Dendritic cell treated with granulocyte-macrophage colony-stimulating factor and Interleukin-4, amounts not matched to agents 40 ng/mL and 50 ng/mL, for 4 days (primary cell): ENCODE measurements at regions not wholly inside any gene's neighbourhood (a gene's known extent, or its start where the extent isn't known, plus 50 kb on each side); places are given as distances from the start of the nearest gene placed in this dataset.

ENCODE experiments used
- H3K27ac Mint-ChIP-seq: one replicate; pipeline ENCODE4 v1.8.0; 2022; ENCODE audit warnings: mild to moderate bottlenecking, mixed read lengths
- H3K27me3 Mint-ChIP-seq: one replicate; pipeline ENCODE4 v1.8.0; 2022; ENCODE audit warnings: mild to moderate bottlenecking, mixed read lengths
- H3K36me3 Mint-ChIP-seq: one replicate; pipeline ENCODE4 v1.8.0; 2022; ENCODE audit warnings: low read depth, mixed read lengths
- H3K4me1 Mint-ChIP-seq: one replicate; pipeline ENCODE4 v1.8.0; 2022; ENCODE audit warnings: low read depth, mixed read lengths
- H3K4me3 Mint-ChIP-seq: one replicate; pipeline ENCODE4 v1.8.0; 2022; ENCODE audit warnings: mild to moderate bottlenecking, moderate library complexity, mixed read lengths
- H3K9me3 Mint-ChIP-seq: one replicate; pipeline ENCODE4 v1.8.0; 2022; ENCODE audit warnings: mixed read lengths
- intact Hi-C: fragments of 100-400 bp; cut with micrococcal nuclease; formaldehyde crosslinking; loops from one replicate; pipeline ENCODE4 v1.15.0; 2022

GRCh38 chr4:141919649-141920048, 283.3 kb downstream of the IL15 start:
- no peak overlapping the region for H3K27ac Mint-ChIP-seq
- H3K4me3 Mint-ChIP-seq: no peak overlapping the region
- no peaks in the 10 kb centered on the region for H3K36me3 Mint-ChIP-seq
- H3K4me1 Mint-ChIP-seq: no peaks in the 10 kb centered on the region
- H3K9me3 Mint-ChIP-seq: no peaks in the 10 kb centered on the region
- H3K27me3 Mint-ChIP-seq: no peaks in the 10 kb centered on the region
- intact Hi-C loops: no loop called here

GRCh38 chr4:141921293-141921692, 284.9 kb downstream of the IL15 start:
- Mint-ChIP-seq H3K36me3 (no peaks in the 10 kb centered on the region), H3K9me3 (no peaks in the 10 kb centered on the region), H3K4me1 (no peaks in the 10 kb centered on the region), H3K27ac (no peak overlapping the region), H3K4me3 (no peak overlapping the region), H3K27me3 (no peaks in the 10 kb centered on the region)
- intact Hi-C loops: no loop called here

- intact Hi-C loops: no loop called here
- H3K27ac Mint-ChIP-seq: no peak overlapping the region
- no peaks in the 10 kb centered on the region for H3K9me3 Mint-ChIP-seq
- H3K4me3 Mint-ChIP-seq: no peak overlapping the region
- no peaks in the 10 kb centered on the region for H3K36me3 Mint-ChIP-seq
- no peaks in the 10 kb centered on the region for H3K27me3 Mint-ChIP-seq
- H3K4me1 Mint-ChIP-seq: no peaks in the 10 kb centered on the region
These were observed 285.9 kb downstream of the IL15 start for GRCh38 chr4:141922236-141922635.

- no peaks in the 10 kb centered on the region for H3K27me3 Mint-ChIP-seq
- no peaks in the 10 kb centered on the region for H3K36me3 Mint-ChIP-seq
- intact Hi-C loops: no loop called here
These were observed 290.0 kb downstream of the IL15 start for GRCh38 chr4:141926406-141926805.

GRCh38 chr4:141932490-141932889, 296.1 kb downstream of the IL15 start:
- no peak overlapping the region for H3K27ac Mint-ChIP-seq
- peaks cover 10% of the 10 kb centered on the region for H3K9me3 Mint-ChIP-seq
- H3K4me1 Mint-ChIP-seq: no peaks in the 10 kb centered on the region
- no peaks in the 10 kb centered on the region for H3K36me3 Mint-ChIP-seq
- H3K4me3 Mint-ChIP-seq: no peak overlapping the region
- H3K27me3 Mint-ChIP-seq: no peaks in the 10 kb centered on the region
- intact Hi-C loops: no loop called here

More at GRCh38 chr4:141926406-141926805, 290.0 kb downstream of the IL15 start:
- H3K4me1 Mint-ChIP-seq: no peaks in the 10 kb centered on the region
- H3K9me3 Mint-ChIP-seq: no peaks in the 10 kb centered on the region
- H3K27ac Mint-ChIP-seq: no peak overlapping the region
- H3K4me3 Mint-ChIP-seq: no peak overlapping the region

- Mint-ChIP-seq H3K4me1 (no peaks in the 10 kb centered on the region), H3K27ac (no peak overlapping the region), H3K4me3 (no peak overlapping the region), H3K27me3 (no peaks in the 10 kb centered on the region), H3K36me3 (no peaks in the 10 kb centered on the region), H3K9me3 (peaks cover 23% of the 10 kb centered on the region)
- intact Hi-C loops: no loop called here
These were observed 297.6 kb downstream of the IL15 start for GRCh38 chr4:141933978-141934377.

- H3K4me1 Mint-ChIP-seq: no peaks in the 10 kb centered on the region
- H3K27me3 Mint-ChIP-seq: no peaks in the 10 kb centered on the region
- no peak overlapping the region for H3K4me3 Mint-ChIP-seq
- H3K27ac Mint-ChIP-seq: no peak overlapping the region
- intact Hi-C loops: no loop called here
- peaks cover 21% of the 10 kb centered on the region for H3K9me3 Mint-ChIP-seq
- H3K36me3 Mint-ChIP-seq: no peaks in the 10 kb centered on the region
These were observed 319.3 kb downstream of the IL15 start for GRCh38 chr4:141955696-141956095.

- Mint-ChIP-seq H3K4me1 (no peaks in the 10 kb centered on the region), H3K27ac (no peak overlapping the region), H3K4me3 (no peak overlapping the region), H3K9me3 (peaks cover 6% of the 10 kb centered on the region), H3K36me3 (no peaks in the 10 kb centered on the region), H3K27me3 (no peaks in the 10 kb centered on the region)
- intact Hi-C loops: no loop called here
These were observed 321.0 kb downstream of the IL15 start for GRCh38 chr4:141957416-141957815.

- intact Hi-C loops: no loop called here
- Mint-ChIP-seq H3K27me3 (no peaks in the 10 kb centered on the region), H3K9me3 (peaks cover 26% of the 10 kb centered on the region), H3K4me1 (no peaks in the 10 kb centered on the region), H3K27ac (no peak overlapping the region), H3K36me3 (no peaks in the 10 kb centered on the region), H3K4me3 (no peak overlapping the region)
These were observed 326.1 kb downstream of the IL15 start for GRCh38 chr4:141962486-141962885.

GRCh38 chr4:141971869-141972268, 335.5 kb downstream of the IL15 start:
- Mint-ChIP-seq H3K4me1 (no peaks in the 10 kb centered on the region), H3K27ac (no peak overlapping the region), H3K4me3 (no peak overlapping the region), H3K36me3 (no peaks in the 10 kb centered on the region), H3K9me3 (peaks cover 58% of the 10 kb centered on the region), H3K27me3 (no peaks in the 10 kb centered on the region)
- intact Hi-C loops: no loop called here

- Mint-ChIP-seq H3K27ac (no peak overlapping the region), H3K4me3 (no peak overlapping the region), H3K27me3 (no peaks in the 10 kb centered on the region), H3K9me3 (peaks cover 47% of the 10 kb centered on the region), H3K36me3 (no peaks in the 10 kb centered on the region), H3K4me1 (no peaks in the 10 kb centered on the region)
- intact Hi-C loops: no loop called here
These were observed 336.6 kb downstream of the IL15 start for GRCh38 chr4:141972950-141973349.
